ENCODE measurements at regions not wholly inside any gene's neighbourhood (a gene's known extent, or its start where the extent isn't known, plus 50 kb on each side); places are given as distances from the start of the nearest gene placed in this dataset.

DNA sequence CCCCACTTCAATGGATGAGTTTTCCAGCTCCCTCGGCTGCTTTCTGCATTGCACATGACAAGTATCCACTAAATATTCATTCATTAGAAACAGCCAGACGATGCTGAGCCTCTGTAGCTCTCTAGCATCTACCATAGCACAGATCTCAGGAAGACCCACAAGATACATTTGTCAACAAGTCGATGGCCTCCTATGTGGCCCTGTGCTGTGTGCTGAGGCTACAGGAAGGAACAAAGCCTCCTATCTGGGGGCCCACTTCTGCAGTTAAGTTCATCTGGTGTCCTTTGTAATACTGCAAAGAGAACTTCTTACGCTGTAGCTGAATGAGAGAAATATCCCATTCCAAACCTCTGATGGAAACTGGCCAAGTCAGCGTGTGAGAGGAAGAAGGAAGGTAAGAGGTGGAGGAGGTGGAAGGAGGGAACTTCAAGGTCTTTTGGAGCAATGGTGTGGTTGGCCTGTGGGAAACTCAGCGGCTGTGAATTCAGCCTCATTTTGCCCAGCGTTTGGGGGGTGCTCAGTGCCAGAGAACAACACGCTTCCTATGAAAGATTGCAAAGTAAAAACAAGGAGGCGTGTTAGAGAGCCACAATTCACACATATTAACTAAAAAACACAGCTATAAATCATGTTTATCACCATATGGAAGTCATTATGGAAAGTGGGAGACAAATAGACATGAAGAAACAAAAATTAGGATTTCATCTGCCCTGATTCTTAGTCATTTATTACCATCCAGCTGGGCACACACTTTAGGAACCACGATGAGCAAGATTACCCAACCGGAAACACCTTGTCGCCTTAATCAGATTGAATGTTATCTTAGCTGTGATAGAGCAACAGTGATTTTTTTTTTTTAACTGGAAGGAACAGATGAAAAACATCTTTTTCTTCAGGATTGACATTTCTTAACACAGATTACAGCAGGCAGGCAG lies 62.2 kb upstream of the USP6NL start:
- Histone ChIP-seq H3K4me3 (ENCODE audit: low read depth, low read length) (no peak overlapping the region), H3K9me3 (ENCODE audit: control insufficient read depth, insufficient read depth, low read length) (no peaks in the 10 kb centered on the region), H3K27ac (ENCODE audit: low read depth, low read length) (no peak overlapping the region), H3K27me3 (ENCODE audit: control insufficient read depth, insufficient read depth, low read length) (peaks cover 8% of the 10 kb centered on the region)
- TF ChIP-seq, protein P1, sequence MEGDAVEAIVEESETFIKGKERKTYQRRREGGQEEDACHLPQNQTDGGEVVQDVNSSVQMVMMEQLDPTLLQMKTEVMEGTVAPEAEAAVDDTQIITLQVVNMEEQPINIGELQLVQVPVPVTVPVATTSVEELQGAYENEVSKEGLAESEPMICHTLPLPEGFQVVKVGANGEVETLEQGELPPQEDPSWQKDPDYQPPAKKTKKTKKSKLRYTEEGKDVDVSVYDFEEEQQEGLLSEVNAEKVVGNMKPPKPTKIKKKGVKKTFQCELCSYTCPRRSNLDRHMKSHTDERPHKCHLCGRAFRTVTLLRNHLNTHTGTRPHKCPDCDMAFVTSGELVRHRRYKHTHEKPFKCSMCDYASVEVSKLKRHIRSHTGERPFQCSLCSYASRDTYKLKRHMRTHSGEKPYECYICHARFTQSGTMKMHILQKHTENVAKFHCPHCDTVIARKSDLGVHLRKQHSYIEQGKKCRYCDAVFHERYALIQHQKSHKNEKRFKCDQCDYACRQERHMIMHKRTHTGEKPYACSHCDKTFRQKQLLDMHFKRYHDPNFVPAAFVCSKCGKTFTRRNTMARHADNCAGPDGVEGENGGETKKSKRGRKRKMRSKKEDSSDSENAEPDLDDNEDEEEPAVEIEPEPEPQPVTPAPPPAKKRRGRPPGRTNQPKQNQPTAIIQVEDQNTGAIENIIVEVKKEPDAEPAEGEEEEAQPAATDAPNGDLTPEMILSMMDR (IDR thresholded peaks at IDR 0.05; ENCODE audit: low read depth, low read length) = no peak
- CTCF ChIA-PET = interaction anchor here (0.7 kb wide), 1 partner anchor 156 kb away, joined by 5 read pairs; no protein-coding TSS in a partner anchor
- DNase-seq (ENCODE audit: low read depth, low spot score) = no peak
- POLR2A ChIA-PET = no interaction called here

DNA sequence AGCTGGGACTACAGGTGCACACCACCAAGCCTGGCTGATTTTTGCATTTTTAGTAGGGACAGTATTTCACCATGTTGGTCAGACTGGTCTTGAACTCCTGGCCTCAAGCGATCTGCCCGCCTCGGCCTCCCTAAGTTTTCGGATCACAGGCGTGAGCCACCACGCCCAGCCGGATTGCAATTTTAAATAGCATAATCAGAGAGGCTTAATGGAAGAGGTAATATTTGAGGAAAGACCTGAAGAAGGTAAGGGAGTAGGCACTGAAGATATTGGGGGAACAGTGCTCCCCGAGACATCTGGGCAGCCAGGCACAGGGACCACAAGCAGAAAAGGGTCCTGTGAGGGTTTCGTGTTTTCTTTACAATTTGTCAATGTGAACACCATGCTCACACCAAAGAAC lies 61.4 kb upstream of the USP6NL start:
- no peak for DNase-seq (ENCODE audit: low read depth, low spot score)
- Histone ChIP-seq H3K4me3 (ENCODE audit: low read depth, low read length) (no peak overlapping the region), H3K27me3 (ENCODE audit: control insufficient read depth, insufficient read depth, low read length) (peaks cover 8% of the 10 kb centered on the region), H3K9me3 (ENCODE audit: control insufficient read depth, insufficient read depth, low read length) (no peaks in the 10 kb centered on the region), H3K27ac (ENCODE audit: low read depth, low read length) (no peak overlapping the region)
- ChIA-PET CTCF (interaction anchor here (0.7 kb wide), 1 partner anchor 155 kb away, joined by 5 read pairs; no protein-coding TSS in a partner anchor), POLR2A (no interaction called here)
- TF ChIP-seq, protein P1 (IDR thresholded peaks at IDR 0.05; ENCODE audit: low read depth, low read length) = no peak

DNA sequence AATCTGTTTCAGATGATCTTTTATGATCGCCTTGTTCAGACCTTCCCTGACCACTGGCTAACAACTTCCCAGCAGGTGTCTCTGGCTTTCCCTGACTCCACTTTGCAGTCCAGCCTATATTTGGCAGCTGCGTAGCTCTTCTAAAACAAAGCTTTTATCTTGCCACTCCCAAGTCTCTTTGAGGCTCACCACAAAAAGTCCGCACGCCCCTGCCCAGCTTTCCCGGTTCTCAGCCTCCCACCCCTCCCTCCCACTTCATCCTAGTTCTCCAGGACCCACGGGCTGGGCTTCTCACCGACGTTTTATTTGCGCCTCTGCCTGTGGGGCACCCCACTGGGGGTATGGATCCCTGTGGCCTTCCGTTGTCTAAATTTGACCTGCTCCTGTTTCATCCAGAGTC lies 58.9 kb upstream of the USP6NL start:
- ChIA-PET POLR2A (no interaction called here), CTCF (no interaction called here)
- no peak for DNase-seq (ENCODE audit: low read depth, low spot score)
- TF ChIP-seq, protein P1 (IDR thresholded peaks at IDR 0.05; ENCODE audit: low read depth, low read length) = no peak
- Histone ChIP-seq H3K27me3 (ENCODE audit: control insufficient read depth, insufficient read depth, low read length) (peaks cover 9% of the 10 kb centered on the region), H3K27ac (ENCODE audit: low read depth, low read length) (no peak overlapping the region), H3K4me3 (ENCODE audit: low read depth, low read length) (no peak overlapping the region), H3K9me3 (ENCODE audit: control insufficient read depth, insufficient read depth, low read length) (no peaks in the 10 kb centered on the region)

DNA sequence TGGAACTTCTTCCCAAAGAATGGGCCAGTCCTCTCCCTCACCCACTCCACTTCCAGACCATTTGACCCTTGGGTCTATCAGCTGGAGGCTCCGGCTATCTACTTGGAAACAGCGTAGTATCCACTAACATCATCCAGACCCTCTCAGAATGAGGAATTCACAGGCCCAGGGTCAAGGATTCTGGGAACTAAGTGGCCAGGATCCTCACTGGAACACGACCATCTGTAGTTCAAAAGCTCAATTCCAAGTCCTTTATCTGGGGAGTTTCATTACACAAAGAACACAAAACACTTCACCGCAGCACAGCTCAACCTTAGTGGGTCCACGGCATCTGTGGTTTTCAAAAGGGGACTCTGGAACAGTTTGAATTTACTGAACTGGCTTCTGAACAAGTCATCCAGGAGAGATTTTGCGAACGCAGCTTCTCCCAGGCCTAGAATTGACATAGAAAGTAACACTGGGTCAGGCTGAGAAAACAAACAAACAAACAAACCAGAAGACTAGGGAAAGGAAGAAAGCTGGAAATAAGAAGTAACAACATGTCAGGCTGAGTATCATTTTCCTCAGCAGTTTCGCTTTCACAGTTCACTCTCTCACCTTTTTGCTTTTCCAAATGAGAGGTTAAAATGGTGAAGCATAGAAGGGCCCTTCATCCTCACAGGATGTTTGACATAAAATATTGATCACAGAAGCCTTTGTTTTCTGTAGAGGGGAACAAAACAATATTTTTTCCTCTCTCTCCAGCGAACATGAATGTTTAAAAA lies 57.6 kb upstream of the USP6NL start:
- Histone ChIP-seq H3K27me3 (ENCODE audit: control insufficient read depth, insufficient read depth, low read length) (peaks cover 8% of the 10 kb centered on the region), H3K4me3 (ENCODE audit: low read depth, low read length) (no peak overlapping the region), H3K27ac (ENCODE audit: low read depth, low read length) (no peak overlapping the region), H3K9me3 (ENCODE audit: control insufficient read depth, insufficient read depth, low read length) (no peaks in the 10 kb centered on the region)
- ChIA-PET POLR2A (no interaction called here), CTCF (no interaction called here)
- TF ChIP-seq, protein P1 (IDR thresholded peaks at IDR 0.05; ENCODE audit: low read depth, low read length) = no peak
- no peak for DNase-seq (ENCODE audit: low read depth, low spot score)

DNA sequence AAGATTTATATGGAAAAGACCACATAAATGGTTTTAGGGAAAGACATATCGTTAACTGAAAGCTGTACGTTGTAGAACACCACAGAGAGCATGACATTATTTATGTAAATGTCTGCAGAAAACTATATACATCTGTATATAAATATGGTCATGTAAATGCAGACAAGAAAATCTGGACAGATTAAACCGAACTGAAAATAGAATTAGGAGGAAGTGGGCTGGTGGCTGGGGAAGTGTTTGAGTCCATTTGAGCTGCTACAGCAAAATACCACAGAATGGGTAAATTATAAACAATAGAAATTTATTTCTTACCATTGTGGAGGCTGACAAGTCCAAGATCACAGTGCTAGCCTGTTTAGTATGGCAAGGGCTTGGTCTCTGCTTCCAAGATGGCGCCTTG lies 56.3 kb upstream of the USP6NL start:
- Histone ChIP-seq H3K27ac (ENCODE audit: low read depth, low read length) (no peak overlapping the region), H3K27me3 (ENCODE audit: control insufficient read depth, insufficient read depth, low read length) (peaks cover 8% of the 10 kb centered on the region), H3K9me3 (ENCODE audit: control insufficient read depth, insufficient read depth, low read length) (no peaks in the 10 kb centered on the region), H3K4me3 (ENCODE audit: low read depth, low read length) (no peak overlapping the region)
- POLR2A ChIA-PET = no interaction called here
- TF ChIP-seq, protein P1 (IDR thresholded peaks at IDR 0.05; ENCODE audit: low read depth, low read length) = no peak
- CTCF ChIA-PET = interaction anchor here (0.7 kb wide), 1 partner anchor 118 kb away, joined by 3 read pairs; no protein-coding TSS in a partner anchor
- DNase-seq (ENCODE audit: low read depth, low spot score) = no peak

Data from AG04450 (cell line).